Uterus (tissue), 2 donors: ENCODE measurements at regions not wholly inside any gene's neighbourhood (a gene's known extent, or its start where the extent isn't known, plus 50 kb on each side); places are given as distances from the start of the nearest gene placed in this dataset.

ENCODE experiments used
- CTCF ChIP-seq, 4 experiments: fragments of 200-600 bp in 2 of 4; fragments of 450-650 bp in 2 of 4; sonication (generic) in 2 of 4; IDR thresholded peaks; one replicate each; pipeline ENCODE4 v1.5.1; 2016 to 2019; ENCODE audit warnings: antibody characterized with exemption in 4 of 4, mild to moderate bottlenecking in 2 of 4, moderate library complexity in 1 of 4
- POLR2A ChIP-seq, 2 donors: fragments of 450-650 bp; IDR thresholded peaks; one replicate each; pipeline ENCODE4 v1.6.1; 2016; ENCODE audit warnings: antibody characterized with exemption in 2 of 2, mild to moderate bottlenecking in 1 of 2, moderate library complexity in 1 of 2

- TF ChIP-seq CTCF (IDR thresholded peaks at IDR 0.05) (no peak), POLR2A (IDR thresholded peaks at IDR 0.05) (no peak)
Observed at GRCh38 chr12:71236133-71236660, 78.4 kb upstream of the TSPAN8 start.
